ENCODE measurements at regions not wholly inside any gene's neighbourhood (a gene's known extent, or its start where the extent isn't known, plus 50 kb on each side); places are given as distances from the start of the nearest gene placed in this dataset.

DNA sequence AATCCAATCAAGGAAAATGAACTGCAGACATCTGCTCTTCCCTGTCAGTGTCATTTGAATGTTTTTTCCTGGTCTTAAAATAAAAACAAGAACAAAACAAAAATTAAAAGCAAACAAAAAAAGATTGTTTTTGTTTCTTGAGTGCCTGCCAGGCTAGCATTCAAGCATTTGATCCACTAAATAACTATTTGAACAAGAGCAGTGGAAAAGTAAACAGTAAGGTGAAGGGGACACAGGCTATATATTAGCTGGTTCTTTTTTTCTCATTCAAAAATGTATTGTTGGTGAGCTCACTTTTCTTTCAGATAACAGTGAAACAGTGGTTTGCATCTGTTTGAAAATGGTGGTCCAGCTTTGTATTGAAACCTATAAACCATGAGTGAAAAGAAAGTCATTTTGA lies 586.9 kb upstream of the SGO1 start:
- TF ChIP-seq, protein P1, sequence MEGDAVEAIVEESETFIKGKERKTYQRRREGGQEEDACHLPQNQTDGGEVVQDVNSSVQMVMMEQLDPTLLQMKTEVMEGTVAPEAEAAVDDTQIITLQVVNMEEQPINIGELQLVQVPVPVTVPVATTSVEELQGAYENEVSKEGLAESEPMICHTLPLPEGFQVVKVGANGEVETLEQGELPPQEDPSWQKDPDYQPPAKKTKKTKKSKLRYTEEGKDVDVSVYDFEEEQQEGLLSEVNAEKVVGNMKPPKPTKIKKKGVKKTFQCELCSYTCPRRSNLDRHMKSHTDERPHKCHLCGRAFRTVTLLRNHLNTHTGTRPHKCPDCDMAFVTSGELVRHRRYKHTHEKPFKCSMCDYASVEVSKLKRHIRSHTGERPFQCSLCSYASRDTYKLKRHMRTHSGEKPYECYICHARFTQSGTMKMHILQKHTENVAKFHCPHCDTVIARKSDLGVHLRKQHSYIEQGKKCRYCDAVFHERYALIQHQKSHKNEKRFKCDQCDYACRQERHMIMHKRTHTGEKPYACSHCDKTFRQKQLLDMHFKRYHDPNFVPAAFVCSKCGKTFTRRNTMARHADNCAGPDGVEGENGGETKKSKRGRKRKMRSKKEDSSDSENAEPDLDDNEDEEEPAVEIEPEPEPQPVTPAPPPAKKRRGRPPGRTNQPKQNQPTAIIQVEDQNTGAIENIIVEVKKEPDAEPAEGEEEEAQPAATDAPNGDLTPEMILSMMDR (IDR thresholded peaks at IDR 0.05; ENCODE audit: extremely low read depth, missing control alignments) = no peak
- no peak for DNase-seq (ENCODE audit: low spot score)

DNA sequence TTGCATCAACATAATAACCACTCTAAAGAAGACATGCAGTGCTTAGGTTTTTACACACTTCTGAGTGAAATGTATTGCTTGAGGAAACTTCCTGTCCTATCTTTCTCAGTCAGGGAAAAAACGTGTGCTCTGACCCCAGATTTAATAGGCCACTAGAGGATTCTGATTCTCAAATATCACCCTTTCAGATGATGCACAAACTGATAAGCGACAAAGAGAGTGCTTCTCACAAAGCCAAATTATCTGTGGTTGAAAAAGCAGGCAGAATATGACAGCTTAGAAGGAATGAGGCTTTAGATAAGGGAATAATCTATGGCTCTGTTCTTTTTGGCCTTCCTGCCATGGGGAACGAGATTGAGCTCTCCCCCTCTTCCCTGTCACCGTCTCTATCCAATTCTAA lies 583.4 kb upstream of the SGO1 start:
- no peak for DNase-seq (ENCODE audit: low spot score)

DNA sequence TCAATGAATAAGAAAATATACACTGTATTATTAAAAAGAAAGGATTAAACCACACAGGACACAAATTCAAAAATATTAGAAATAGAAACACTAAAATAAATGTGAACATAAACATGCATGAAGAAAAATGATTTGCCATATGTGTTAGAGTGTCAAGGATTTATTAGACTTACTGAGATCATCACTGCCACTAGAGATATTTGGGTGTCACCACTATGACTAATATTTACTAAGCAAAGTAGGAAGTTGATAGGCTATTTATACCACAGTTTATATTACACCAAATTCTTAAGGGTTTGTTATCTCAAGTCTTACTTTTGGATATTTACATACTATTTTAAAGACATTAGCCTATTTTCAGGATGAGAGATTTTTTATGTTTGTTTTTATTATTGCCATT lies 575.0 kb upstream of the SGO1 start:
- TF ChIP-seq, protein P1 (IDR thresholded peaks at IDR 0.05; ENCODE audit: extremely low read depth, missing control alignments) = no peak
- DNase-seq (ENCODE audit: low spot score) = no peak

More for the DNA sequence above, 583.4 kb upstream of the SGO1 start:
- TF ChIP-seq, protein P1 (IDR thresholded peaks at IDR 0.05; ENCODE audit: extremely low read depth, missing control alignments) = no peak

DNA sequence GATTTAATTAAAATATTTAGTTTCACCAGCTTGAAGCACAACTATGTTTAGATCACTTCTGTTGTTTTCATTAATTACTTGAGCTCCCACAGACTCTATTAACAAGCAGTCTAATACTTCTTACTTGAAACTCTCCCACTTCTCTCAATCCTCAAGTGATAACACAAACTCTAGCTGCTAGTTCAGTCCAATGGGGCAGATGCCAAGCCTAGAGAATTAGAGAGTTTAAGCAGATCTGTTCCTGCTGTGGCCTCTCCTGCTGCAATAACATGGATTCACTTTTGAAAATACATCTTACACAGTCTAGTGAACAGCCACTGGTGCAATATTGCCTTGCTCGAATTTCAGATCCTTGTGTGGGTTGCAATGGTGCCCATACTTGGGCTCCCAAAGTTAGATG lies 566.4 kb upstream of the SGO1 start:
- no peak for DNase-seq (ENCODE audit: low spot score)

DNA sequence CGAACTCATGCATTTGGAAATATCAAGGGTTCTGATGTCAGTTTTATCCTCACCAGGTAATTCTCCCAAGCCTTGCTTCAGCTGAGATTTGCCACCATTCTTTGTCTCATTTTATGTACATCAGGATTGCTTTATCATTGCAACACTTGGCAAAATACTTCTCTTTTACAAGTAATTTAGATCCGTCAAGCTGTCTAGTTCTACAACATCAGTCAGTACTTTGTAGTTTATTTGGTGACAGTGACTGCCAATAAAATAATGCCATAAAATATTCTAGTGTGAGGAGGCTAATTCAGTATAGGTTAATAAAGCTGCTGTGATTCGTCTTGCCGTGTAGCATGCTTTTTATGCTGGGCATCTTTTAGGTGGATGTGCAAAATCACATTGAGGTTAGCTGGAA lies 565.3 kb upstream of the SGO1 start:
- TF ChIP-seq, protein P1 (IDR thresholded peaks at IDR 0.05; ENCODE audit: extremely low read depth, missing control alignments) = no peak
- DNase-seq (ENCODE audit: low spot score) = no peak

More for the DNA sequence above, 566.4 kb upstream of the SGO1 start:
- TF ChIP-seq, protein P1 (IDR thresholded peaks at IDR 0.05; ENCODE audit: extremely low read depth, missing control alignments) = no peak

DNA sequence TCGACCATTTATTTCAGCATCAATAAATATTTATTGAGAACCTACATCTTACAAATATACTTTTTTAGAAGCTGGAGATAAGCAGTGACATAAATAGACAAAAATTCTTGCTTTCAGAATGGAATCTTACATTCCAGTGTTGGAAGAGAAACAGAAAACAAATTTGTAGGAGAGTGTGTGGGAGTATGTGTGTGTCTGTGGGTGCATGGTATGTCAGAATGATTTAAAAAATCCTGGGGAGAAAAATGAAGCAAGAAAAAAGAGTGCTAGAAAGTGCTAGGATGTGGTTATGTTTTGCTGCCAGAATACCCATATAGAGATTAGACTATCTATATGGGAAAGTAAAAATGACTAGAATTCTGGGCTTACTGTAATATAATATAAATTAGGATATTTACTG lies 561.7 kb upstream of the SGO1 start:
- TF ChIP-seq, protein P1 (IDR thresholded peaks at IDR 0.05; ENCODE audit: extremely low read depth, missing control alignments) = no peak
- no peak for DNase-seq (ENCODE audit: low spot score)

DNA sequence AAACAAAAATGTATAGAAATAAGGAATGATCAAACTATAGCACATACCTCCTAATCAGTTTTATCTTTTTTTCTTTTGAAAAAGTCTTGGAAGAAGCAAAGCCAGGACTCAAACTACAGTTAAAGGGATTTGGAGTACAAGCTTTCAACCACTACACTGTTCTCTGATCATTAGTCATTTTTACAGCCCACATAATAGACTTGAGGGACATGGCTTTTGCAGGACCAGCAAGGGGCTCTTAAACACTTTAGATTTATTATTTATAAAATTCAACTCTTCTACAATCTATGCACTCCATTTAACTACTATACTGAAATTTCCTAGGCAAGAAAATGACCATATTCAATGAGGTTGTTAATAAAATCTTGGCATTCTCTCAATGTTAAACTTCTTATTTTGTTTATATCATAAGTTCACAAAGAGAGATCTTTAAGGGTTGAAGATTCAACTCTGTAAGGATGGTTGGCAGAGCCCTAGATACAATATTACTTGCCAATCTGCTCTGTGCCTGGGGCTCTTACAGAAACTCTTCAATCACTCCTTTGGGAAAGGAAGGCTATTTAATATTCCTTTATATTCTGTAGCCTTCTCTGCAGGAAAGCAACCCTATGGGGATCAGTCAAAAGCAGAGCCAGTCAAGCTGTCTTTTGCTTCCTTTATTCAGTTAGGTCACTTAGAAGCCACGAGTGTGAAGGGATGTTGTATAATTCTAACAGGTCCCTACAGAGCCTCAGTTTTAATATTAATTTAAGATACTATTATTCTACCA lies 557.7 kb upstream of the SGO1 start:
- DNase-seq (ENCODE audit: low spot score) = no peak
- TF ChIP-seq, protein P1 (IDR thresholded peaks at IDR 0.05; ENCODE audit: extremely low read depth, missing control alignments) = no peak

Measured in GM20000 (cell line).